GM12891 (cell line): ENCODE measurements at regions not wholly inside any gene's neighbourhood (a gene's known extent, or its start where the extent isn't known, plus 50 kb on each side); places are given as distances from the start of the nearest gene placed in this dataset.

ENCODE experiments used
- PAX5 ChIP-seq: IDR thresholded peaks from 2 replicates; pipeline ENCODE4 v1.6.1; 2011; ENCODE audit warnings: low read length, moderate library complexity, mild to moderate bottlenecking; ENCODE audit not compliant: insufficient read depth, severe bottlenecking
- POLR2A ChIP-seq: IDR thresholded peaks from 2 replicates; pipeline ENCODE4 v1.6.1; 2011; ENCODE audit warnings: low read depth, low read length, control low read depth
- POLR2AphosphoS5 ChIP-seq: IDR thresholded peaks from 2 replicates; pipeline ENCODE4 v1.6.1; 2011; ENCODE audit warnings: low read depth, low read length, control low read depth
- POU2F2 ChIP-seq: IDR thresholded peaks from 2 replicates; pipeline ENCODE4 v1.6.1; 2011; ENCODE audit warnings: low read depth, mild to moderate bottlenecking, control low read depth, low read length, moderate library complexity

DNA sequence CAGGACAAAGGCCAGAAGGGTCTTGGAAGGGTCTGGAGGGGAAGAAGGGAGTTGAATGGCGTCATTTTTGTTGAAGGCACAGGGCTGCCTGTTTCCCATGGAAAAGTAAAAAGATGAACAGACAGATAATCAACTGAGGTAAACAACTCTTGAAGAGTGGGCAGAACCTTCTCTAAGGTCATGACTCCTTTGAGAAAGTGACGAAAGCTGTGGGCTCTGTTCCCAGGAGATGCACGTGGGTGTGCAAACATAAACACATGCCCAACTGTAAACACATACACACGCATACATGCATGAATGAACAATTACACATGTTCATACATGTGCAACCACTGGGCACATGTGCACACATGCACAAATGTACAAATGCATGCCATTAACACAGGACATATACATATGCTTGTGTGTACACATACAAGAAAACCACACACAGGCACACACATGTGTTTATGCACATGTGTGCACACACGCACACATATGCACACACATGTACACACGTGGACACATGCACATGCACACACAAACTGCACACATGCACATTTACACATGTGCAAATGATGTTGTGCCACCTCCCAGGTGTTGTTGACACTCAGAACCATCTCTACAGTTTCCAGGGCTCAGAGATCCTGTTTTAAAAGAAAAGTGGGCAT, 143.3 kb downstream of the GADD45G start:
- TF ChIP-seq POLR2A, result no peak
- no peak for TF ChIP-seq PAX5
- no peak for TF ChIP-seq POLR2AphosphoS5
- TF ChIP-seq POU2F2, result no peak
